Breast epithelium (tissue), 4 donors: ENCODE measurements at regions not wholly inside any gene's neighbourhood (a gene's known extent, or its start where the extent isn't known, plus 50 kb on each side); places are given as distances from the start of the nearest gene placed in this dataset.

Source experiments
- DNase-seq, 2 donors: peaks; one replicate each; pipeline ENCODE4 v3.0.0-alpha.2; 2019; ENCODE audit warnings: low spot score in 2 of 2
- H3K27ac ChIP-seq, 2 donors: fragments of 200-600 bp; sonication (generic) in 1 of 2; one replicate each; pipeline ENCODE4 v1.5.1; 2016 to 2019; ENCODE audit warnings: mild to moderate bottlenecking in 1 of 2
- H3K27me3 ChIP-seq, 2 donors: fragments of 200-600 bp; sonication (generic) in 1 of 2; one replicate each; pipeline versions ENCODE4 v1.5.1 to v1.6.0; 2017 to 2019; ENCODE audit warnings: control low read depth in 1 of 2, mild to moderate bottlenecking in 1 of 2
- H3K36me3 ChIP-seq: fragments of 200-600 bp; one replicate; pipeline ENCODE4 v1.5.1; 2019
- H3K4me1 ChIP-seq, 2 donors: fragments of 200-600 bp; sonication (generic); one replicate each; pipeline ENCODE4 v1.5.1; 2016 to 2019; ENCODE audit warnings: control low read depth in 1 of 2
- H3K4me3 ChIP-seq, 3 donors: fragments of 200-600 bp; sonication (generic); 1 replicate in 2 of 3; 2 replicates in 1 of 3; pipeline ENCODE4 v1.5.1; 2016 to 2019; ENCODE audit warnings: mild to moderate bottlenecking in 3 of 3, moderate library complexity in 2 of 3
- H3K9me3 ChIP-seq, 2 donors: fragments of 200-600 bp; sonication (generic) in 1 of 2; one replicate each; pipeline ENCODE4 v1.5.1; 2016 to 2019; ENCODE audit warnings: control low read depth in 1 of 2
- POLR2A ChIP-seq: fragments of 450-650 bp; IDR thresholded peaks from one replicate; pipeline ENCODE4 v1.6.1; 2016; ENCODE audit warnings: antibody characterized with exemption, mild to moderate bottlenecking, moderate library complexity
- POLR2AphosphoS5 ChIP-seq, 3 donors: sonication (generic); formaldehyde crosslinking; IDR thresholded peaks; one replicate each; pipeline ENCODE4 v1.6.1; 2017; ENCODE audit warnings: antibody characterized with exemption in 3 of 3
- intact Hi-C: fragments of 100-400 bp; cut with DNase I; formaldehyde crosslinking; loops from one replicate; pipeline ENCODE4 v1.15.1; 2023; ENCODE audit warnings: low total_unique reads
- TF ChIP-seq, protein P1 (sequence below), 3 donors: fragments of 450-650 bp; IDR thresholded peaks; one replicate each; pipeline ENCODE4 v1.5.1; 2016 to 2017; ENCODE audit warnings: antibody characterized with exemption in 3 of 3, mild to moderate bottlenecking in 3 of 3, moderate library complexity in 3 of 3

GRCh38 chr16:26189536-26189935 is 497.8 kb downstream of the HS3ST4 start:
- Histone ChIP-seq H3K9me3 (no peaks in the 10 kb centered on the region), H3K4me1 (no peaks in the 10 kb centered on the region), H3K36me3 (no peaks in the 10 kb centered on the region), H3K4me3 (no peak overlapping the region), H3K27me3 (no peaks in the 10 kb centered on the region), H3K27ac (no peak overlapping the region)
- TF ChIP-seq POLR2AphosphoS5 (IDR thresholded peaks at IDR 0.05) (no peak), POLR2A (no peak)
- TF ChIP-seq, protein P1, sequence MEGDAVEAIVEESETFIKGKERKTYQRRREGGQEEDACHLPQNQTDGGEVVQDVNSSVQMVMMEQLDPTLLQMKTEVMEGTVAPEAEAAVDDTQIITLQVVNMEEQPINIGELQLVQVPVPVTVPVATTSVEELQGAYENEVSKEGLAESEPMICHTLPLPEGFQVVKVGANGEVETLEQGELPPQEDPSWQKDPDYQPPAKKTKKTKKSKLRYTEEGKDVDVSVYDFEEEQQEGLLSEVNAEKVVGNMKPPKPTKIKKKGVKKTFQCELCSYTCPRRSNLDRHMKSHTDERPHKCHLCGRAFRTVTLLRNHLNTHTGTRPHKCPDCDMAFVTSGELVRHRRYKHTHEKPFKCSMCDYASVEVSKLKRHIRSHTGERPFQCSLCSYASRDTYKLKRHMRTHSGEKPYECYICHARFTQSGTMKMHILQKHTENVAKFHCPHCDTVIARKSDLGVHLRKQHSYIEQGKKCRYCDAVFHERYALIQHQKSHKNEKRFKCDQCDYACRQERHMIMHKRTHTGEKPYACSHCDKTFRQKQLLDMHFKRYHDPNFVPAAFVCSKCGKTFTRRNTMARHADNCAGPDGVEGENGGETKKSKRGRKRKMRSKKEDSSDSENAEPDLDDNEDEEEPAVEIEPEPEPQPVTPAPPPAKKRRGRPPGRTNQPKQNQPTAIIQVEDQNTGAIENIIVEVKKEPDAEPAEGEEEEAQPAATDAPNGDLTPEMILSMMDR (IDR thresholded peaks at IDR 0.05), result no peak
- no peak for DNase-seq
- intact Hi-C loops, result no loop called here

GRCh38 chr16:26194526-26194925 is 502.8 kb downstream of the HS3ST4 start:
- Histone ChIP-seq H3K36me3 (no peaks in the 10 kb centered on the region), H3K27me3 (no peaks in the 10 kb centered on the region), H3K9me3 (no peaks in the 10 kb centered on the region), H3K4me3 (no peak overlapping the region), H3K4me1 (no peaks in the 10 kb centered on the region), H3K27ac (no peak overlapping the region)
- DNase-seq, result no peak
- intact Hi-C loops, result no loop called here
- TF ChIP-seq POLR2AphosphoS5 (IDR thresholded peaks at IDR 0.05) (no peak), POLR2A (no peak)
- TF ChIP-seq, protein P1 (IDR thresholded peaks at IDR 0.05), result no peak

DNA sequence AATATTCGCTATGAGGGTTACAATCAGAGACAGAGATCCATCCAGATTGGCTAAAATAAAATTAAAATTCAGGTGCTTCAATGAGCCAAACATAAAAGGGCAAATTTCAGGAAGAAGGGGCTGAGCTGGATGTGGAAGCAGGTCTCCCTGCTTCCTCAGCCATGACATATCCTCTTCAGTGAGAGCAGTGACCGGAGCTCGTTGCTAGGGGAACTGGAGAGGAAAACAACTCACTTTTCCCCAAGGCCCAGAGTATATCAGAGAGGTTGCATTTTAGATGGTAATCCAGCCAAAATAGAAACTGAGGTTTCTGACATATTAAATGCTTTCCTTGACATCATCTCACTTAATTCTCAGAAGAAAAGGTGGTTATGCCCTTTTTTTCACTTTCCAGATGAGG is 503.5 kb downstream of the HS3ST4 start:
- intact Hi-C loops, result no loop called here
- DNase-seq, result no peak
- TF ChIP-seq POLR2AphosphoS5 (IDR thresholded peaks at IDR 0.05) (no peak), POLR2A (no peak)
- TF ChIP-seq, protein P1 (IDR thresholded peaks at IDR 0.05), result no peak

GRCh38 chr16:26196310-26196709 is 504.6 kb downstream of the HS3ST4 start:
- no peaks in the 10 kb centered on the region for H3K27me3 ChIP-seq
- H3K9me3 ChIP-seq, result no peaks in the 10 kb centered on the region
- TF ChIP-seq, protein P1 (IDR thresholded peaks at IDR 0.05), result no peak
- no peak for TF ChIP-seq POLR2AphosphoS5 (IDR thresholded peaks at IDR 0.05)
- TF ChIP-seq POLR2A, result no peak
- H3K4me1 ChIP-seq, result no peaks in the 10 kb centered on the region
- intact Hi-C loops, result no loop called here
- DNase-seq, result no peak
- H3K4me3 ChIP-seq, result no peak overlapping the region
- no peaks in the 10 kb centered on the region for H3K36me3 ChIP-seq
- no peak overlapping the region for H3K27ac ChIP-seq

More for the DNA sequence above, 503.5 kb downstream of the HS3ST4 start:
- Histone ChIP-seq H3K9me3 (no peaks in the 10 kb centered on the region), H3K4me1 (no peaks in the 10 kb centered on the region), H3K27me3 (no peaks in the 10 kb centered on the region), H3K27ac (no peak overlapping the region), H3K36me3 (no peaks in the 10 kb centered on the region), H3K4me3 (no peak overlapping the region)

DNA sequence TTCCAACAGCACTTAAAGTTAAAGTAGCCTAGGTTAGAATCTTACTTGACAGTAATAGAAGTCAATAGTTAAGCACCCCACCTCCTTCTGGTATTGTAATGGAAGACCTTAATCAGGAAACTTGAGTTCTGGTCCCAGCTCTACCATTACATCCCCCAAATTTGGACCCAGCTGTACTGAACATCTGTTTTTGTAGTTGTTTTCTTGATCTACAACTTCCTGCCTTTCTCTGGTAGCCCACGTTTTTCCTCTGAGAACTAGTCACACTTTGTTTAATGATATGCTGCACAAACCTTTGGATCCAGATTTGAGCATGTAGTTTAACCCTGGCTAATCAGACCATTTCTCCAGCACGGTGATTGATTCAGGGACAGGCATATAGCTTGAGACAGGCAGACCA is 505.0 kb downstream of the HS3ST4 start:
- intact Hi-C loops, result no loop called here
- no peak for TF ChIP-seq POLR2A
- TF ChIP-seq, protein P1 (IDR thresholded peaks at IDR 0.05), result no peak
- no peak for TF ChIP-seq POLR2AphosphoS5 (IDR thresholded peaks at IDR 0.05)
- H3K27ac ChIP-seq, result no peak overlapping the region
- no peak overlapping the region for H3K4me3 ChIP-seq
- H3K27me3 ChIP-seq, result no peaks in the 10 kb centered on the region
- DNase-seq, result no peak
- H3K4me1 ChIP-seq, result no peaks in the 10 kb centered on the region
- no peaks in the 10 kb centered on the region for H3K9me3 ChIP-seq
- no peaks in the 10 kb centered on the region for H3K36me3 ChIP-seq
